ENCODE measurements at regions not wholly inside any gene's neighbourhood (a gene's known extent, or its start where the extent isn't known, plus 50 kb on each side); places are given as distances from the start of the nearest gene placed in this dataset.

- TF ChIP-seq CTCF (IDR thresholded peaks at IDR 0.05; ENCODE audit: low read depth, low read length) (no peak), MAX (IDR thresholded peaks at IDR 0.05; ENCODE audit: low read depth, low read length) (no peak), POLR2A (IDR thresholded peaks at IDR 0.05; ENCODE audit: extremely low read depth, insufficient read length) (no peak), MYC (IDR thresholded peaks at IDR 0.05; ENCODE audit: low read depth, low read length) (no peak)
- no peak overlapping the region for H3K4me3 ChIP-seq (ENCODE audit: low read depth, low read length)
- no peak for DNase-seq (ENCODE audit: low read depth)
Measured at GRCh38 chr15:70156671-70157271, 59.1 kb upstream of the TLE3 start.

- no peak for DNase-seq (ENCODE audit: low read depth)
- no peak for TF ChIP-seq MYC (IDR thresholded peaks at IDR 0.05; ENCODE audit: low read depth, low read length)
- no peak for TF ChIP-seq CTCF (IDR thresholded peaks at IDR 0.05; ENCODE audit: low read depth, low read length)
- no peak for TF ChIP-seq POLR2A (IDR thresholded peaks at IDR 0.05; ENCODE audit: extremely low read depth, insufficient read length)
- TF ChIP-seq MAX (IDR thresholded peaks at IDR 0.05; ENCODE audit: low read depth, low read length) = no peak
- H3K4me3 ChIP-seq (ENCODE audit: low read depth, low read length) = no peak overlapping the region
Measured at GRCh38 chr15:70154718-70155347, 57.1 kb upstream of the TLE3 start.

GRCh38 chr15:70153921-70154717 lies 56.4 kb upstream of the TLE3 start:
- DNase-seq (ENCODE audit: low read depth) = no peak
- no peak overlapping the region for H3K4me3 ChIP-seq (ENCODE audit: low read depth, low read length)
- TF ChIP-seq POLR2A (IDR thresholded peaks at IDR 0.05; ENCODE audit: extremely low read depth, insufficient read length) (no peak), MYC (IDR thresholded peaks at IDR 0.05; ENCODE audit: low read depth, low read length) (no peak), CTCF (IDR thresholded peaks at IDR 0.05; ENCODE audit: low read depth, low read length) (no peak), MAX (IDR thresholded peaks at IDR 0.05; ENCODE audit: low read depth, low read length) (no peak)

GRCh38 chr15:70152070-70152480 lies 54.4 kb upstream of the TLE3 start:
- H3K4me3 ChIP-seq (ENCODE audit: low read depth, low read length) = no peak overlapping the region
- peak; percentile 93 for DNase-seq (ENCODE audit: low read depth)
- TF ChIP-seq CTCF (IDR thresholded peaks at IDR 0.05; ENCODE audit: low read depth, low read length) = no peak
- peak; percentile 21; the same call in 1 of the 2 replicates for TF ChIP-seq MYC (IDR thresholded peaks at IDR 0.05; ENCODE audit: low read depth, low read length)
- TF ChIP-seq MAX (IDR thresholded peaks at IDR 0.05; ENCODE audit: low read depth, low read length) = peak; percentile 35
- TF ChIP-seq POLR2A (IDR thresholded peaks at IDR 0.05; ENCODE audit: extremely low read depth, insufficient read length) = no peak

- DNase-seq (ENCODE audit: low read depth) = no peak
- no peak overlapping the region for H3K4me3 ChIP-seq (ENCODE audit: low read depth, low read length)
- TF ChIP-seq MYC (IDR thresholded peaks at IDR 0.05; ENCODE audit: low read depth, low read length) (no peak), CTCF (IDR thresholded peaks at IDR 0.05; ENCODE audit: low read depth, low read length) (no peak), MAX (IDR thresholded peaks at IDR 0.05; ENCODE audit: low read depth, low read length) (no peak), POLR2A (IDR thresholded peaks at IDR 0.05; ENCODE audit: extremely low read depth, insufficient read length) (no peak)
Measured at GRCh38 chr15:70151462-70151861, 53.7 kb upstream of the TLE3 start.
